ENCODE measurements at regions not wholly inside any gene's neighbourhood (a gene's known extent, or its start where the extent isn't known, plus 50 kb on each side); places are given as distances from the start of the nearest gene placed in this dataset.

DNA sequence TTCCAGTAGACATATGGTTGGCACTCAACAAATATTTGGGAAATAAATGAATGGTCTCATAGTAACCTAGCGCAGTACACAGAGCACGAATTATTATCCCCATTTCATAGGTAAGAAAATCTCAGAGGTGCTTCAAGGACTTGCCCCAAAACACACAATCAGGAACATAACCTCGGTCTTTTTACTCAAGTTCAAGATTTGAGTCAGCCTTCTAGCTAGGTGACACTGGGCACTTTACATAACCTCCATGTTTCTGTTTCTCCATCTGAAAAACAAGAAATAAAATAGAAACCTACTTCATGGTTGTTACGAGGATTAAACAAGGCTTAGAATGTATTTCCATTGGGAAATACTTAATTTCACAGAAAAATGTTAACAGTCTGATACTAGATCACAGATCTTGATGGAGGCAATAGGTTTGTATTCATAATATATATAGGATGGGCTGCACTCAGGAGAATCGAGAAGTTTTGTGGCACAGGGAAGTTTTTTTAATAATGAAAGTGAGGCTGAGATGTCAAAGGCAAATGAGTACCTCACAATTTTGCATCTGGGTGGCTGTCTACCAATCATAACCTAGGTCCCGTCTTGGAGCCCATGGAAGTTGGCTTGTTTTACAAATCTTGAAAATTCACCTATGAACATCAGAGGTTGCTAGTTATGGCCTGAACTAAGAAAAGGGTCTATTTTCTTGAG lies 147.4 kb upstream of the ZC3H12C start:
- no peak for TF ChIP-seq CTCF (conservative IDR thresholded peaks at IDR 0.05; ENCODE audit: low read depth in 2 of 2)
- TF ChIP-seq EZH2phosphoT487 (IDR thresholded peaks at IDR 0.05; ENCODE audit: unreplicated experiment): no peak
- no peak for TF ChIP-seq EZH2 (IDR thresholded peaks at IDR 0.05; ENCODE audit: low read depth, unreplicated experiment)
- TF ChIP-seq JUNB (IDR thresholded peaks at IDR 0.05; ENCODE audit: unreplicated experiment): no peak
- no peak for TF ChIP-seq CREB1 (CRISPR knock-in tag; IDR thresholded peaks at IDR 0.05; ENCODE audit: low read depth)
- TF ChIP-seq, protein P1, sequence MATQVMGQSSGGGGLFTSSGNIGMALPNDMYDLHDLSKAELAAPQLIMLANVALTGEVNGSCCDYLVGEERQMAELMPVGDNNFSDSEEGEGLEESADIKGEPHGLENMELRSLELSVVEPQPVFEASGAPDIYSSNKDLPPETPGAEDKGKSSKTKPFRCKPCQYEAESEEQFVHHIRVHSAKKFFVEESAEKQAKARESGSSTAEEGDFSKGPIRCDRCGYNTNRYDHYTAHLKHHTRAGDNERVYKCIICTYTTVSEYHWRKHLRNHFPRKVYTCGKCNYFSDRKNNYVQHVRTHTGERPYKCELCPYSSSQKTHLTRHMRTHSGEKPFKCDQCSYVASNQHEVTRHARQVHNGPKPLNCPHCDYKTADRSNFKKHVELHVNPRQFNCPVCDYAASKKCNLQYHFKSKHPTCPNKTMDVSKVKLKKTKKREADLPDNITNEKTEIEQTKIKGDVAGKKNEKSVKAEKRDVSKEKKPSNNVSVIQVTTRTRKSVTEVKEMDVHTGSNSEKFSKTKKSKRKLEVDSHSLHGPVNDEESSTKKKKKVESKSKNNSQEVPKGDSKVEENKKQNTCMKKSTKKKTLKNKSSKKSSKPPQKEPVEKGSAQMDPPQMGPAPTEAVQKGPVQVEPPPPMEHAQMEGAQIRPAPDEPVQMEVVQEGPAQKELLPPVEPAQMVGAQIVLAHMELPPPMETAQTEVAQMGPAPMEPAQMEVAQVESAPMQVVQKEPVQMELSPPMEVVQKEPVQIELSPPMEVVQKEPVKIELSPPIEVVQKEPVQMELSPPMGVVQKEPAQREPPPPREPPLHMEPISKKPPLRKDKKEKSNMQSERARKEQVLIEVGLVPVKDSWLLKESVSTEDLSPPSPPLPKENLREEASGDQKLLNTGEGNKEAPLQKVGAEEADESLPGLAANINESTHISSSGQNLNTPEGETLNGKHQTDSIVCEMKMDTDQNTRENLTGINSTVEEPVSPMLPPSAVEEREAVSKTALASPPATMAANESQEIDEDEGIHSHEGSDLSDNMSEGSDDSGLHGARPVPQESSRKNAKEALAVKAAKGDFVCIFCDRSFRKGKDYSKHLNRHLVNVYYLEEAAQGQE (IDR thresholded peaks at IDR 0.05; ENCODE audit: unreplicated experiment): no peak
- no peak for TF ChIP-seq POLR2AphosphoS5 (IDR thresholded peaks at IDR 0.05; ENCODE audit: low read depth)
- no peak for TF ChIP-seq ZNF114 (CRISPR knock-in tag; IDR thresholded peaks at IDR 0.05)
- TF ChIP-seq ETS1 (IDR thresholded peaks at IDR 0.05): no peak
